HEK293T (cell line): ENCODE measurements at regions not wholly inside any gene's neighbourhood (a gene's known extent, or its start where the extent isn't known, plus 50 kb on each side); places are given as distances from the start of the nearest gene placed in this dataset.

Experiments used
- ARNT ChIP-seq: fragments of 450-650 bp; IDR thresholded peaks from 2 replicates; pipeline ENCODE4 v1.6.1; 2017; ENCODE audit warnings: mild to moderate bottlenecking
- CTBP1 ChIP-seq: fragments of 450-650 bp; IDR thresholded peaks from 2 replicates; pipeline ENCODE4 v1.6.1; 2016; ENCODE audit warnings: borderline replicate concordance
- ELF4 ChIP-seq: fragments of 450-650 bp; IDR thresholded peaks from 2 replicates; pipeline ENCODE4 v1.6.1; 2017; ENCODE audit warnings: antibody characterized with exemption
- FOXA1 ChIP-seq: fragments of 450-650 bp; IDR thresholded peaks from 2 replicates; pipeline ENCODE4 v1.6.1; 2016; ENCODE audit warnings: mild to moderate bottlenecking
- FOXK2 ChIP-seq: fragments of 450-650 bp; IDR thresholded peaks from 2 replicates; pipeline ENCODE4 v1.6.1; 2016; ENCODE audit warnings: mild to moderate bottlenecking
- FOXM1 ChIP-seq: fragments of 450-650 bp; IDR thresholded peaks from 2 replicates; pipeline ENCODE4 v1.6.1; 2017; ENCODE audit warnings: mild to moderate bottlenecking, borderline replicate concordance
- HDGF ChIP-seq: fragments of 450-650 bp; IDR thresholded peaks from 2 replicates; pipeline ENCODE4 v1.6.1; 2017; ENCODE audit warnings: antibody characterized with exemption, borderline replicate concordance
- L3MBTL2 ChIP-seq: fragments of 450-650 bp; conservative IDR thresholded peaks from 2 replicates; pipeline ENCODE4 v1.6.1; 2016; ENCODE audit warnings: mild to moderate bottlenecking
- NFRKB ChIP-seq: fragments of 450-650 bp; IDR thresholded peaks from 2 replicates; pipeline ENCODE4 v1.6.1; 2016; ENCODE audit warnings: mild to moderate bottlenecking, moderate library complexity
- SP1 ChIP-seq: fragments of 450-650 bp; IDR thresholded peaks from 2 replicates; pipeline ENCODE4 v1.6.1; 2017
- SUZ12 ChIP-seq: fragments of 450-650 bp; IDR thresholded peaks from 2 replicates; pipeline ENCODE4 v1.6.1; 2016; ENCODE audit warnings: mild to moderate bottlenecking
- TARDBP ChIP-seq: fragments of 450-650 bp; IDR thresholded peaks from 2 replicates; pipeline ENCODE4 v1.6.1; 2016
- TF ChIP-seq, protein P1 (sequence below): fragments of 450-650 bp; IDR thresholded peaks from 2 replicates; pipeline ENCODE4 v1.6.1; 2016

DNA sequence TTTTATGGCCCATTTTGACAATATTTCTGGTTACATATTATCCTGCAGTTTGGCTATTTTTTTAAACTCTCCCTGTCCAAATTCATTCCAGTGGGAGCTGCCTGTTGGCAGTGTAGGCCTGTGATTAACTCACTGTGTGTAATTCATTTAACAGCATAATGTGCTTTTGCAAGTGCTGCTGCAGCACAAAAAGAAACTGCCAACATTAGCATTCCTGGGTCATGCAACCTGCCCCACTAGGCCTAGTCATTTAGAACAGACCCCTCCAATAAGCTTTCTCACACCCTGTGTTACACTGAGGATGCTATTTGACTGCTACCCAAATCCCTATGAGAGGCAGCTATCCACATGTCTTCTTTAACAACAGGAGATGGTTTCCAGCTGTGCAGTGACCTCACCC, 251.2 kb upstream of the UBE2E2 start:
- TF ChIP-seq ARNT (no peak), L3MBTL2 (no peak), TARDBP (no peak), SP1 (no peak), NFRKB (no peak), CTBP1 (no peak), HDGF (no peak), FOXM1 (no peak), FOXK2 (no peak), SUZ12 (no peak), FOXA1 (no peak), ELF4 (no peak)
- TF ChIP-seq, protein P1, sequence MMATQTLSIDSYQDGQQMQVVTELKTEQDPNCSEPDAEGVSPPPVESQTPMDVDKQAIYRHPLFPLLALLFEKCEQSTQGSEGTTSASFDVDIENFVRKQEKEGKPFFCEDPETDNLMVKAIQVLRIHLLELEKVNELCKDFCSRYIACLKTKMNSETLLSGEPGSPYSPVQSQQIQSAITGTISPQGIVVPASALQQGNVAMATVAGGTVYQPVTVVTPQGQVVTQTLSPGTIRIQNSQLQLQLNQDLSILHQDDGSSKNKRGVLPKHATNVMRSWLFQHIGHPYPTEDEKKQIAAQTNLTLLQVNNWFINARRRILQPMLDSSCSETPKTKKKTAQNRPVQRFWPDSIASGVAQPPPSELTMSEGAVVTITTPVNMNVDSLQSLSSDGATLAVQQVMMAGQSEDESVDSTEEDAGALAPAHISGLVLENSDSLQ = no peak
